ENCODE measurements at regions not wholly inside any gene's neighbourhood (a gene's known extent, or its start where the extent isn't known, plus 50 kb on each side); places are given as distances from the start of the nearest gene placed in this dataset.

- DNase-seq (ENCODE audit: low spot score): no peak
- ChIA-PET POLR2A (ENCODE audit: low non-redundant PET) (no interaction called here), CTCF (no interaction called here)
- intact Hi-C loops (cut with micrococcal nuclease; ENCODE audit: unreplicated experiment): no loop called here
- Histone ChIP-seq H3K9me3 (ENCODE audit: low read depth, low read length, poor library complexity, severe bottlenecking) (peaks cover 14% of the 10 kb centered on the region), H3K4me3 (ENCODE audit: low read depth, low read length, poor library complexity, severe bottlenecking) (no peak overlapping the region), H3K4me1 (ENCODE audit: insufficient read depth, low read length, poor library complexity, severe bottlenecking) (no peaks in the 10 kb centered on the region), H3K27me3 (replicated peaks; ENCODE audit: insufficient read depth, low read depth, low read length, poor library complexity) (no peaks in the 10 kb centered on the region), H3K27ac (ENCODE audit: low read depth, low read length, poor library complexity, severe bottlenecking) (no peak overlapping the region), H3K36me3 (ENCODE audit: insufficient read depth, low read length, poor library complexity, severe bottlenecking) (no peaks in the 10 kb centered on the region)
- TF ChIP-seq EZH2 (IDR thresholded peaks at IDR 0.05; ENCODE audit: borderline replicate concordance, low read depth, low read length, poor library complexity, severe bottlenecking) (no peak), CTCF (conservative IDR thresholded peaks at IDR 0.05; ENCODE audit: low read depth, low read length) (no peak)
- BruUV-seq (replicated peaks): no TSS peak
These were observed 691.5 kb upstream of the POU3F2 start for GRCh38 chr6:98142839-98143238.

GRCh38 chr6:98146656-98147055 is 687.7 kb upstream of the POU3F2 start:
- H3K36me3 ChIP-seq (ENCODE audit: insufficient read depth, low read length, poor library complexity, severe bottlenecking): no peaks in the 10 kb centered on the region
- intact Hi-C loops (cut with micrococcal nuclease; ENCODE audit: unreplicated experiment): no loop called here
- no peaks in the 10 kb centered on the region for H3K4me1 ChIP-seq (ENCODE audit: insufficient read depth, low read length, poor library complexity, severe bottlenecking)
- H3K4me3 ChIP-seq (ENCODE audit: low read depth, low read length, poor library complexity, severe bottlenecking): no peak overlapping the region
- H3K27ac ChIP-seq (ENCODE audit: low read depth, low read length, poor library complexity, severe bottlenecking): no peak overlapping the region
- DNase-seq (ENCODE audit: low spot score): no peak
- POLR2A ChIA-PET (ENCODE audit: low non-redundant PET): no interaction called here
- H3K27me3 ChIP-seq (replicated peaks; ENCODE audit: insufficient read depth, low read depth, low read length, poor library complexity): no peaks in the 10 kb centered on the region
- TF ChIP-seq CTCF (conservative IDR thresholded peaks at IDR 0.05; ENCODE audit: low read depth, low read length) (no peak), EZH2 (IDR thresholded peaks at IDR 0.05; ENCODE audit: borderline replicate concordance, low read depth, low read length, poor library complexity, severe bottlenecking) (no peak)
- BruUV-seq (replicated peaks): no TSS peak
- peaks cover 14% of the 10 kb centered on the region for H3K9me3 ChIP-seq (ENCODE audit: low read depth, low read length, poor library complexity, severe bottlenecking)
- CTCF ChIA-PET: no interaction called here

DNA sequence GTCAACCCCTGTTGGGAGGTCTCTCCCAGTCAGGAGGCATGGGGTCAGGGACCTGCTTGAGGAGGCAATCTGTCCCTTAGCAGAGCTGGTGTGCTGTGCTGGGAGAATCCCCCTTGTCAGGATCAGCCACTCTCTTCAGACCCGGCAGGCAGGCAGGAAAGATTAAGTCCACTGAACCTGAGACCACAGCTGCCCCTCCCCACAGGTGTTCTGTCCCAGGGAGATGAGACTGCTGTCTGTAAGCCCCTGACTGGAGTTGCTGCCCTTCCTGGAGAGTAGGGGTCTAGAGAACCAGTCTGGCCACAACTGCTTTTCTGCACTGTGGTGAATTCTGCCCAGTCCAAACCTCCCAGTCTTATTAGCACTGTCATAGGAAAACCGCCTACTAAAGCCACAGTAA is 677.8 kb upstream of the POU3F2 start:
- Histone ChIP-seq H3K36me3 (ENCODE audit: insufficient read depth, low read length, poor library complexity, severe bottlenecking) (no peaks in the 10 kb centered on the region), H3K27ac (ENCODE audit: low read depth, low read length, poor library complexity, severe bottlenecking) (no peak overlapping the region), H3K9me3 (ENCODE audit: low read depth, low read length, poor library complexity, severe bottlenecking) (no peaks in the 10 kb centered on the region), H3K4me1 (ENCODE audit: insufficient read depth, low read length, poor library complexity, severe bottlenecking) (no peaks in the 10 kb centered on the region), H3K4me3 (ENCODE audit: low read depth, low read length, poor library complexity, severe bottlenecking) (no peak overlapping the region), H3K27me3 (replicated peaks; ENCODE audit: insufficient read depth, low read depth, low read length, poor library complexity) (no peaks in the 10 kb centered on the region)
- BruUV-seq (replicated peaks): no TSS peak
- ChIA-PET CTCF (no interaction called here), POLR2A (ENCODE audit: low non-redundant PET) (no interaction called here)
- TF ChIP-seq EZH2 (IDR thresholded peaks at IDR 0.05; ENCODE audit: borderline replicate concordance, low read depth, low read length, poor library complexity, severe bottlenecking) (no peak), CTCF (conservative IDR thresholded peaks at IDR 0.05; ENCODE audit: low read depth, low read length) (no peak)
- intact Hi-C loops (cut with micrococcal nuclease; ENCODE audit: unreplicated experiment): no loop called here
- no peak for DNase-seq (ENCODE audit: low spot score)
